ENCODE measurements at regions not wholly inside any gene's neighbourhood (a gene's known extent, or its start where the extent isn't known, plus 50 kb on each side); places are given as distances from the start of the nearest gene placed in this dataset.

DNA sequence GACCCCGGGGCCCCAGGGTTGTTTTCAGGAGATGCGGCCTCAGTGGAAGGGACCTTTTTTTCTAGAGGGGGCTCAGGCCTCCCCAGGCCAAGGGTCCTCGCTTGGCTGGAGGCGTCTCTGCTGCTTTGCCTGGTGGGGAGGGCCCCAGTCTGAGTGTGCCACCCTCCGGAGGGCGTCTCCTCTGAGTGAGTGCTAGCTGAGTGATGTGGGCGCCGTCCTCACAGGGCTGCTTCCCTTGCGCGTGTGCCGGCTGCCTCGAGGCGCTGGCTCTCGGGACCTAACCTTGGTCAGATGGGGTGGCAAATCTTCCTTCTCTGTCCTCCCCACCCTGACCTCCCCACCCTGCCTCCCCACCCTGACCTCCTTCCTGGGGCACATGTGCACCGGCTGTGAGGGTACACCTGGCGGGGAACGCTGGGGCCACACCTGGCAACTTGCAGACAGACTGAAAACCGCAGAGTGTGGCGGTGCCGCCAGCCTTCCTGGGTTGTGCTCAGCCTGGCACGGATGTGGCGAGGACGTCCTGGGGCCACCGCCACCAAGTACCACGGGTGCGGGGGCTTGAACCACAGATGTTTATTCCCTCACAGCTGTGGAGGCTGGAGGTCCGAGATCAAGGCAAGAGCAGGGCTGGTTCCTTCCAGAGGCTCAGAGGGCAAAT, 93.0 kb upstream of the TTC34 start:
- WGBS, 3 donors: 85 to 88% (median 87%) methylated on average over 26 to 27 of the region's 27 CpGs
- H3K4me1 ChIP-seq: no peaks in the 10 kb centered on the region
- no peak for DNase-seq
- H3K9me3 ChIP-seq: no peaks in the 10 kb centered on the region
- H3K4me3 ChIP-seq: no peak overlapping the region
- no peak for TF ChIP-seq CTCF (IDR thresholded peaks at IDR 0.05)
- H3K36me3 ChIP-seq (ENCODE audit: insufficient read depth in 1 of 2, low read depth in 1 of 2): no peaks in the 10 kb centered on the region
- H3K27me3 ChIP-seq (ENCODE audit: insufficient read depth in 3 of 3, low read length in 2 of 3): peaks cover 0 to 26% (median 9%) of the 10 kb centered on the region in 3 donors
- intact Hi-C loops (cut with DNase I): no loop called here
- no peak for ATAC-seq
- no peak overlapping the region for H3K27ac ChIP-seq

GRCh38 chr1:2896824-2897223, 95.3 kb upstream of the TTC34 start:
- ATAC-seq: no peak
- no peak for TF ChIP-seq CTCF (IDR thresholded peaks at IDR 0.05)
- Histone ChIP-seq H3K27me3 (ENCODE audit: insufficient read depth in 3 of 3, low read length in 2 of 3) (peaks cover 0 to 16% (median 7%) of the 10 kb centered on the region in 3 donors), H3K9me3 (no peaks in the 10 kb centered on the region), H3K4me3 (no peak overlapping the region), H3K4me1 (no peaks in the 10 kb centered on the region), H3K27ac (no peak overlapping the region), H3K36me3 (ENCODE audit: insufficient read depth in 1 of 2, low read depth in 1 of 2) (no peaks in the 10 kb centered on the region)
- no peak for DNase-seq
- WGBS, 3 donors: 89 to 91% (median 89%) methylated on average over 7 of the region's 7 CpGs
- intact Hi-C loops (cut with DNase I): no loop called here

GRCh38 chr1:2903226-2903625, 101.7 kb upstream of the TTC34 start:
- Histone ChIP-seq H3K4me3 (no peak overlapping the region), H3K4me1 (no peaks in the 10 kb centered on the region), H3K9me3 (no peaks in the 10 kb centered on the region), H3K36me3 (ENCODE audit: insufficient read depth in 1 of 2, low read depth in 1 of 2) (no peaks in the 10 kb centered on the region), H3K27ac (no peak overlapping the region), H3K27me3 (ENCODE audit: insufficient read depth in 3 of 3, low read length in 2 of 3) (peaks cover 0 to 47% (median 15%) of the 10 kb centered on the region in 3 donors)
- no peak for DNase-seq
- TF ChIP-seq CTCF (IDR thresholded peaks at IDR 0.05): no peak
- 91 to 92% (median 92%) methylated on average over 19 of the region's 19 CpGs for WGBS, 3 donors
- intact Hi-C loops (cut with DNase I): no loop called here
- ATAC-seq: no peak

GRCh38 chr1:2904191-2904590, 102.7 kb upstream of the TTC34 start:
- TF ChIP-seq CTCF (IDR thresholded peaks at IDR 0.05): no peak
- Histone ChIP-seq H3K27me3 (ENCODE audit: insufficient read depth in 3 of 3, low read length in 2 of 3) (peaks cover 0 to 55% (median 13%) of the 10 kb centered on the region in 3 donors), H3K27ac (no peak overlapping the region), H3K4me1 (no peaks in the 10 kb centered on the region), H3K4me3 (no peak overlapping the region), H3K36me3 (ENCODE audit: insufficient read depth in 1 of 2, low read depth in 1 of 2) (no peaks in the 10 kb centered on the region), H3K9me3 (no peaks in the 10 kb centered on the region)
- DNase-seq (no peak), ATAC-seq (no peak)
- intact Hi-C loops (cut with DNase I): no loop called here
- 80 to 83% (median 82%) methylated on average over 14 to 15 of the region's 15 CpGs for WGBS, 3 donors

DNA sequence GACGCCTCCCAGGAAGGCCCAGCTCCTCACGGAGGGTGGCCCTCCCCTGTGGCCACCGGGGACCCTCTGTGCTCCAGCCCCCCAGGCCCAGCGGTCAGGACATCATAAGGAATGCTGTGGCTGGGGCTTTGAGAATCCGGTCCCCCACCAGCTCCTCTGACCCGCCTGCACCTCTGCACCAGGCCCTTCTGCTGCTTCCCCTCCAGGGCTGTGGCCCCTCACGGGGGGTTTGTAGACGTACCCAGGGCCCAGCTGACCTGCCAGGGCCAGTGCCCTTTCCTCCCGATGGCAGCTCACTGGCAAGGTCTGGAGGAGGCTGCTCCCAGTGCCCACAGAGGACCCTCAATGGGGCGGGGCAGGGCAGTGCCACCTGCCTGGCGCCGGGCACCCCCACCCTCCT, 103.9 kb upstream of the TTC34 start:
- intact Hi-C loops (cut with DNase I): no loop called here
- ATAC-seq (no peak), DNase-seq (no peak)
- Histone ChIP-seq H3K36me3 (ENCODE audit: insufficient read depth in 1 of 2, low read depth in 1 of 2) (no peaks in the 10 kb centered on the region), H3K4me1 (no peaks in the 10 kb centered on the region), H3K4me3 (no peak overlapping the region), H3K27ac (no peak overlapping the region), H3K9me3 (no peaks in the 10 kb centered on the region), H3K27me3 (ENCODE audit: insufficient read depth in 3 of 3, low read length in 2 of 3) (peaks cover 0 to 59% (median 11%) of the 10 kb centered on the region in 3 donors)
- no peak for TF ChIP-seq CTCF (IDR thresholded peaks at IDR 0.05)
- WGBS, 3 donors: 67 to 74% (median 70%) methylated on average over 11 to 12 of the region's 12 CpGs
